ENCODE measurements at regions not wholly inside any gene's neighbourhood (a gene's known extent, or its start where the extent isn't known, plus 50 kb on each side); places are given as distances from the start of the nearest gene placed in this dataset.

DNA sequence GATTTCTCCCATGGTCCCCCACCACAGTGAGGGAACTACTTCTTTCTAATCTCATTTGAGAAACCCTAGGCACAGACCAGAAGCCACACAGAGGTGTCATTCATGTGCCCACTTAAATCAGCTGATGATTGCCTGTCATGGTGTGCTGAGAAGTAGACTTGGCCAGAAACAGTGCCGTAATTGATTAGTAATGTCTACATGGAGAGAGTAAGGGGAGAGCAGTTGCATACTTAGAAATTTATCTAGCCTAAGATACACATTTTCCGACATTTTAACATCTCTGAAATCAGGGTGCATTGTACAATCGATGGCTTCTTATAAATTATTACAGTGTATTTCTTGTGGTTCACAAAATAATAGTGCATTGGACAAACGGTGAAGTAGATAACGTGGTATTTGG, 271.8 kb downstream of the IRF8 start (continued):
- TF ChIP-seq, protein P1, sequence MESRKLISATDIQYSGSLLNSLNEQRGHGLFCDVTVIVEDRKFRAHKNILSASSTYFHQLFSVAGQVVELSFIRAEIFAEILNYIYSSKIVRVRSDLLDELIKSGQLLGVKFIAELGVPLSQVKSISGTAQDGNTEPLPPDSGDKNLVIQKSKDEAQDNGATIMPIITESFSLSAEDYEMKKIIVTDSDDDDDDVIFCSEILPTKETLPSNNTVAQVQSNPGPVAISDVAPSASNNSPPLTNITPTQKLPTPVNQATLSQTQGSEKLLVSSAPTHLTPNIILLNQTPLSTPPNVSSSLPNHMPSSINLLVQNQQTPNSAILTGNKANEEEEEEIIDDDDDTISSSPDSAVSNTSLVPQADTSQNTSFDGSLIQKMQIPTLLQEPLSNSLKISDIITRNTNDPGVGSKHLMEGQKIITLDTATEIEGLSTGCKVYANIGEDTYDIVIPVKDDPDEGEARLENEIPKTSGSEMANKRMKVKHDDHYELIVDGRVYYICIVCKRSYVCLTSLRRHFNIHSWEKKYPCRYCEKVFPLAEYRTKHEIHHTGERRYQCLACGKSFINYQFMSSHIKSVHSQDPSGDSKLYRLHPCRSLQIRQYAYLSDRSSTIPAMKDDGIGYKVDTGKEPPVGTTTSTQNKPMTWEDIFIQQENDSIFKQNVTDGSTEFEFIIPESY (IDR thresholded peaks at IDR 0.05; ENCODE audit: extremely low read depth, insufficient replicate concordance, low read length) = no peak
- TF ChIP-seq CEBPB (IDR thresholded peaks at IDR 0.05; ENCODE audit: low read depth) (no peak), EZH2phosphoT487 (IDR thresholded peaks at IDR 0.05; ENCODE audit: borderline replicate concordance) (no peak), CBX3 (IDR thresholded peaks at IDR 0.05; ENCODE audit: low read depth) (no peak), JUND (IDR thresholded peaks at IDR 0.05) (no peak), POLR2A (IDR thresholded peaks at IDR 0.05; ENCODE audit: borderline replicate concordance, extremely low read depth, insufficient read depth, insufficient read length) (no peak), POLR2AphosphoS5 (IDR thresholded peaks at IDR 0.05; ENCODE audit: low read depth, low read length) (no peak), EGR1 (IDR thresholded peaks at IDR 0.05; ENCODE audit: low read depth) (no peak), ZFX (IDR thresholded peaks at IDR 0.05) (no peak)
- TF ChIP-seq, protein P2, sequence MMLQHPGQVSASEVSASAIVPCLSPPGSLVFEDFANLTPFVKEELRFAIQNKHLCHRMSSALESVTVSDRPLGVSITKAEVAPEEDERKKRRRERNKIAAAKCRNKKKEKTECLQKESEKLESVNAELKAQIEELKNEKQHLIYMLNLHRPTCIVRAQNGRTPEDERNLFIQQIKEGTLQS (IDR thresholded peaks at IDR 0.05) = no peak

DNA sequence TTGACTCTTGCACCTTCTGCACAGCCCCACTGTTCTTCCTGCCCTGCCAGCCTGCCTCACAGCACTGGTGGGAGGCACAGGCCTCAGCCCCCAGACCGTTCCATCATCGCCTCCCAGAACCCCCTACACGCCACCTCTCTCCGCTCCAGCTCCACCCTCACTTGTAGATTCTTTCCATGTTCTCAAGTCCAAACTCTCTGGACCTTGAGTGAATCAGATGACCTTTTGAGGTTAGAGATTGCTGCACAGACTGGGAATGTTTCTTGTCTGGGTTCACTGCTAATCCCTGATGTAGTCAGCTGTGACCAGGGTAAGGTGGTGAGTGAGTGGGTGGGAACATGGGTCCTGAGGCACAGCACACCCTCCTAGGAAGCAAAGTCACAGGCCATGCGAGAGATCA, 272.4 kb downstream of the IRF8 start:
- H3K4me3 ChIP-seq (replicated peaks in 1 of 2; ENCODE audit: low read depth in 1 of 2, low read length in 2 of 2) = no peak overlapping the region
- ChIA-PET RAD21 (ENCODE audit: low non-redundant PET in 1 of 2, low total read pairs in 2 of 2, uncharacterized antibody in 2 of 2, unreplicated experiment in 2 of 2) (no interaction called here), POLR2A (no interaction called here), CTCF (no interaction called here)
- DNase-seq (ENCODE audit: low read depth, low spot score) (no peak), ATAC-seq (peak; percentile 30; the same call in 1 of the 2 replicates)
- TF ChIP-seq SP1 (IDR thresholded peaks at IDR 0.05; ENCODE audit: low read depth) (no peak), ELF1 (IDR thresholded peaks at IDR 0.05; ENCODE audit: borderline replicate concordance, low read depth) (no peak), TCF7L2 (IDR thresholded peaks at IDR 0.05; ENCODE audit: borderline replicate concordance, extremely low read depth, insufficient read depth, insufficient read length) (no peak), ZFX (IDR thresholded peaks at IDR 0.05) (no peak), JUND (IDR thresholded peaks at IDR 0.05) (no peak), SIN3A (IDR thresholded peaks at IDR 0.05; ENCODE audit: low read depth) (no peak), FOSL1 (IDR thresholded peaks at IDR 0.05; ENCODE audit: low read depth) (no peak), POLR2A (IDR thresholded peaks at IDR 0.05; ENCODE audit: borderline replicate concordance, extremely low read depth, insufficient read depth, insufficient read length) (no peak), SRF (IDR thresholded peaks at IDR 0.05; ENCODE audit: low read depth) (no peak), EGR1 (IDR thresholded peaks at IDR 0.05; ENCODE audit: low read depth) (no peak), YY1 (IDR thresholded peaks at IDR 0.05; ENCODE audit: extremely low read depth, insufficient replicate concordance, low read depth, low read length) (no peak), EZH2phosphoT487 (IDR thresholded peaks at IDR 0.05; ENCODE audit: borderline replicate concordance) (no peak)
- TF ChIP-seq, protein P1 (IDR thresholded peaks at IDR 0.05; ENCODE audit: extremely low read depth, insufficient replicate concordance, low read length) = no peak
- TF ChIP-seq, protein P2 (IDR thresholded peaks at IDR 0.05) = no peak
- TF ChIP-seq, protein P3, sequence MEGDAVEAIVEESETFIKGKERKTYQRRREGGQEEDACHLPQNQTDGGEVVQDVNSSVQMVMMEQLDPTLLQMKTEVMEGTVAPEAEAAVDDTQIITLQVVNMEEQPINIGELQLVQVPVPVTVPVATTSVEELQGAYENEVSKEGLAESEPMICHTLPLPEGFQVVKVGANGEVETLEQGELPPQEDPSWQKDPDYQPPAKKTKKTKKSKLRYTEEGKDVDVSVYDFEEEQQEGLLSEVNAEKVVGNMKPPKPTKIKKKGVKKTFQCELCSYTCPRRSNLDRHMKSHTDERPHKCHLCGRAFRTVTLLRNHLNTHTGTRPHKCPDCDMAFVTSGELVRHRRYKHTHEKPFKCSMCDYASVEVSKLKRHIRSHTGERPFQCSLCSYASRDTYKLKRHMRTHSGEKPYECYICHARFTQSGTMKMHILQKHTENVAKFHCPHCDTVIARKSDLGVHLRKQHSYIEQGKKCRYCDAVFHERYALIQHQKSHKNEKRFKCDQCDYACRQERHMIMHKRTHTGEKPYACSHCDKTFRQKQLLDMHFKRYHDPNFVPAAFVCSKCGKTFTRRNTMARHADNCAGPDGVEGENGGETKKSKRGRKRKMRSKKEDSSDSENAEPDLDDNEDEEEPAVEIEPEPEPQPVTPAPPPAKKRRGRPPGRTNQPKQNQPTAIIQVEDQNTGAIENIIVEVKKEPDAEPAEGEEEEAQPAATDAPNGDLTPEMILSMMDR (IDR thresholded peaks at IDR 0.05 in 2 of 3, conservative IDR thresholded peaks at IDR 0.05 in 1 of 3; ENCODE audit: borderline replicate concordance in 1 of 3, insufficient read depth in 1 of 3, low read depth in 2 of 3, low read length in 2 of 3) = no peak
- H3K79me2 ChIP-seq (ENCODE audit: insufficient read depth, low read length) = no peaks in the 10 kb centered on the region
- H4K20me1 ChIP-seq (ENCODE audit: insufficient read depth) = no peaks in the 10 kb centered on the region
- peaks cover 0 to 5% of the 10 kb centered on the region in 2 experiments; a peak in 2 of 4 replicates for H3K9me3 ChIP-seq (ENCODE audit: control insufficient read depth in 1 of 2, insufficient read depth in 1 of 2, low read depth in 1 of 2, low read length in 2 of 2)
- no peaks in the 10 kb centered on the region for H3K9me2 ChIP-seq (ENCODE audit: insufficient read depth)
- H2AFZ ChIP-seq (ENCODE audit: low read depth, low read length, poor library complexity, severe bottlenecking) = no peak overlapping the region
- H3K4me2 ChIP-seq (ENCODE audit: low read length) = no peak overlapping the region
- no peak overlapping the region for H3K9ac ChIP-seq (ENCODE audit: low read length)
- peaks cover 56% of the 10 kb centered on the region for H3K27me3 ChIP-seq (ENCODE audit: insufficient read depth, low read length)
- H3K27ac ChIP-seq (ENCODE audit: low read depth, low read length) = no peak overlapping the region
- intact Hi-C loops (cut with micrococcal nuclease) = no loop called here
- peaks cover 0 to 4% of the 10 kb centered on the region in 2 experiments; a peak in 2 of 4 replicates for H3K4me1 ChIP-seq (ENCODE audit: control insufficient read depth in 1 of 2, insufficient read depth in 2 of 2, low read length in 2 of 2)
- no TSS peak for BruUV-seq (replicated peaks)
- H3K36me3 ChIP-seq (ENCODE audit: control insufficient read depth in 1 of 2, insufficient read depth in 2 of 2, low read length in 2 of 2) = no peaks in the 10 kb centered on the region
